WTC11 (cell line): ENCODE measurements at regions not wholly inside any gene's neighbourhood (a gene's known extent, or its start where the extent isn't known, plus 50 kb on each side); places are given as distances from the start of the nearest gene placed in this dataset.

Source experiments
- ATAC-seq: fragments of 200-7000 bp; cut with Tn5 transposase; 2 replicates; pipeline ENCODE4 v1.10.0; 2021; ENCODE audit warnings: mild to moderate bottlenecking, moderate library complexity
- CTCF ChIA-PET: fragments of 300-600 bp; sonication (Branson Sonifier 250); formaldehyde crosslinking; loops from one replicate; lab custom pipeline; 2021; ENCODE audit warnings: antibody characterized with exemption; lab: Charles Lee
- POLR2A ChIA-PET: fragments of 350-600 bp; sonication (Branson Sonifier 250); formaldehyde crosslinking; loops from one replicate; lab custom pipeline; 2021; ENCODE audit warnings: antibody characterized with exemption; lab: Charles Lee
- DNase-seq: peaks from one replicate; pipeline ENCODE4 v3.0.0; 2021; ENCODE audit warnings: low spot score
- H3K27ac Mint-ChIP-seq: 2 replicates; pipeline ENCODE4 v1.8.0; 2021; ENCODE audit warnings: mixed read lengths
- H3K27me3 Mint-ChIP-seq: 2 replicates; pipeline ENCODE4 v1.8.0; 2021; ENCODE audit warnings: low read depth, mild to moderate bottlenecking, moderate library complexity, mixed read lengths
- H3K36me3 Mint-ChIP-seq: 2 replicates; pipeline ENCODE4 v1.8.0; 2021; ENCODE audit warnings: mixed read lengths
- H3K4me1 Mint-ChIP-seq: 2 replicates; pipeline ENCODE4 v1.8.0; 2022; ENCODE audit warnings: mixed read lengths
- H3K4me3 Mint-ChIP-seq: 2 replicates; pipeline ENCODE4 v1.8.0; 2021; ENCODE audit warnings: mild to moderate bottlenecking, moderate library complexity, mixed read lengths
- H3K9me3 Mint-ChIP-seq: 2 replicates; pipeline ENCODE4 v1.8.0; 2021; ENCODE audit warnings: mixed read lengths
- ATF1 ChIP-seq: sonication (generic); formaldehyde crosslinking; IDR thresholded peaks from 2 replicates; pipeline ENCODE4 v1.8.1; 2023; ENCODE audit warnings: mild to moderate bottlenecking, moderate library complexity, missing genetic modification reagents
- CREM ChIP-seq: sonication (generic); formaldehyde crosslinking; IDR thresholded peaks from 2 replicates; pipeline ENCODE4 v1.8.1; 2022; ENCODE audit warnings: mild to moderate bottlenecking, missing genetic modification reagents, moderate library complexity
- FOXJ3 ChIP-seq: sonication (generic); formaldehyde crosslinking; IDR thresholded peaks from 2 replicates; pipeline ENCODE4 v1.9.0; 2021; ENCODE audit warnings: missing genetic modification reagents, mild to moderate bottlenecking, borderline replicate concordance
- GABPB1 ChIP-seq: sonication (generic); formaldehyde crosslinking; IDR thresholded peaks from 2 replicates; pipeline ENCODE4 v1.8.1; 2023; ENCODE audit warnings: mild to moderate bottlenecking, missing genetic modification reagents
- IRF2 ChIP-seq: sonication (generic); formaldehyde crosslinking; IDR thresholded peaks from 2 replicates; pipeline ENCODE4 v1.8.0; 2022; ENCODE audit warnings: low read depth, missing genetic modification reagents, borderline replicate concordance
- MXD4 ChIP-seq: fragments of 250-450 bp; sonication (Bioruptor Pico); IDR thresholded peaks from 2 replicates; pipeline ENCODE4 v1.8.0; 2021; ENCODE audit warnings: mild to moderate bottlenecking, moderate library complexity, borderline replicate concordance
- NFE2L1 ChIP-seq: sonication (generic); formaldehyde crosslinking; IDR thresholded peaks from 2 replicates; pipeline ENCODE4 v1.8.1; 2023; ENCODE audit warnings: missing genetic modification reagents
- TEAD1 ChIP-seq: sonication (generic); formaldehyde crosslinking; IDR thresholded peaks from 2 replicates; pipeline ENCODE4 v1.8.0; 2022; ENCODE audit warnings: mild to moderate bottlenecking, missing genetic modification reagents
- TEAD4 ChIP-seq: sonication (generic); formaldehyde crosslinking; IDR thresholded peaks from 2 replicates; pipeline ENCODE4 v1.8.0; 2022; ENCODE audit warnings: mild to moderate bottlenecking, missing genetic modification reagents
- ZBTB21 ChIP-seq: sonication (generic); formaldehyde crosslinking; IDR thresholded peaks from 2 replicates; pipeline ENCODE4 v1.8.1; 2023; ENCODE audit warnings: mild to moderate bottlenecking, missing genetic modification reagents, borderline replicate concordance
- TF ChIP-seq, protein P1 (sequence below): sonication (generic); formaldehyde crosslinking; IDR thresholded peaks from 2 replicates; pipeline ENCODE4 v1.8.1; 2023; ENCODE audit warnings: mild to moderate bottlenecking, missing genetic modification reagents
- TF ChIP-seq, protein P2 (sequence below): sonication (generic); formaldehyde crosslinking; IDR thresholded peaks from 2 replicates; pipeline ENCODE4 v1.8.1; 2023; ENCODE audit warnings: mild to moderate bottlenecking, missing genetic modification reagents, borderline replicate concordance
- TF ChIP-seq, protein P3 (sequence below): fragments of 250-450 bp; sonication (Bioruptor Pico); IDR thresholded peaks from 2 replicates; pipeline ENCODE4 v1.9.0; 2021; ENCODE audit warnings: mild to moderate bottlenecking
- TF ChIP-seq, protein P4 (sequence below): sonication (generic); formaldehyde crosslinking; conservative IDR thresholded peaks from 2 replicates; pipeline ENCODE4 v1.8.1; 2022; ENCODE audit warnings: mild to moderate bottlenecking, missing genetic modification reagents
- TF ChIP-seq, protein P5 (sequence below): sonication (generic); formaldehyde crosslinking; IDR thresholded peaks from 2 replicates; pipeline ENCODE4 v1.8.0; 2023; ENCODE audit warnings: missing genetic modification reagents
- TF ChIP-seq, protein P6 (sequence below): sonication (generic); formaldehyde crosslinking; IDR thresholded peaks from 2 replicates; pipeline ENCODE4 v1.8.1; 2022; ENCODE audit warnings: low read depth, missing genetic modification reagents, borderline replicate concordance

DNA sequence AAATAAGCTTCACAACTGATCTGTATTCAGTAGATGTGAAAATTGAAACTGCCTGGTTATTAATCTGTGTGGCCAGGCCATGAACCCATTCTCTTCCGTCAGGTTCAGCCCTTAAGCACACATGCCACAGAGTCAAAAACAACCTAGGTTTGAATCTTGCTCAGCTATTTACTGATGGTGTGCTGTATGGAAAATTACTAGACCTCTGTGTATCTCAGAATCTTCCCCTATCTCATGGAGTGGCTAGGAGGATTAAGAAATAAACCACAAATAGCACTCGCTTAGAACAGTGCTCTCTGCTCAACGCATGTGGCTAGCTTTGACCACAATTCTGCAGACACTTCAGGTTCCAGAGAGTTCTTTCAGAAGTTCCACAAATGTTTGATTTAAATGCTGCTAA, 240.7 kb upstream of the PLEKHG7 start (continued):
- TF ChIP-seq, protein P1, sequence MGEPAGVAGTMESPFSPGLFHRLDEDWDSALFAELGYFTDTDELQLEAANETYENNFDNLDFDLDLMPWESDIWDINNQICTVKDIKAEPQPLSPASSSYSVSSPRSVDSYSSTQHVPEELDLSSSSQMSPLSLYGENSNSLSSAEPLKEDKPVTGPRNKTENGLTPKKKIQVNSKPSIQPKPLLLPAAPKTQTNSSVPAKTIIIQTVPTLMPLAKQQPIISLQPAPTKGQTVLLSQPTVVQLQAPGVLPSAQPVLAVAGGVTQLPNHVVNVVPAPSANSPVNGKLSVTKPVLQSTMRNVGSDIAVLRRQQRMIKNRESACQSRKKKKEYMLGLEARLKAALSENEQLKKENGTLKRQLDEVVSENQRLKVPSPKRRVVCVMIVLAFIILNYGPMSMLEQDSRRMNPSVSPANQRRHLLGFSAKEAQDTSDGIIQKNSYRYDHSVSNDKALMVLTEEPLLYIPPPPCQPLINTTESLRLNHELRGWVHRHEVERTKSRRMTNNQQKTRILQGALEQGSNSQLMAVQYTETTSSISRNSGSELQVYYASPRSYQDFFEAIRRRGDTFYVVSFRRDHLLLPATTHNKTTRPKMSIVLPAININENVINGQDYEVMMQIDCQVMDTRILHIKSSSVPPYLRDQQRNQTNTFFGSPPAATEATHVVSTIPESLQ = no peak
- no peak for TF ChIP-seq NFE2L1 (CRISPR knock-in tag)
- TF ChIP-seq, all 79 proteins: peak for 0

DNA sequence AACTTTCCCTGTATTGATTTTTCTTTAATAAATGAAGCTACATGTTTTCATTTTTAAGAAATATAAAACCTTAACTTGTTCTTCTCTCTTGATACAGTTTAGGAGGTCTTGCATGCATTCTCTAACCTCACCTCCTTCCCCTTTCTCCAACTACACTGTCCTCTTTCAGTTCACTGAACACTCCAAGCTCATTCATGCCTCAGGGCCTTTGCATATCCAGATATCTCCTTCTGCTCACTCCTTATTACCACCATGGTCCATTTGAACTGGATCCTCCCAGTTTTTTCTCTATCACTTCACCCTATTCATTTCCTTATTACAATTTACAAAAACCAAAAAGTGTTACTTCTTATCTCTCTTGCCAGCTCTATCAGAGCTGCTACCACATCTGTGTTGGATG, 242.9 kb upstream of the PLEKHG7 start:
- no peak for DNase-seq
- H3K4me1 Mint-ChIP-seq = peaks cover 25% of the 10 kb centered on the region
- H3K9me3 Mint-ChIP-seq = peaks cover 27% of the 10 kb centered on the region
- TF ChIP-seq ATF1 (no peak), FOXJ3 (CRISPR knock-in tag) (no peak), GABPB1 (CRISPR knock-in tag) (no peak), ZBTB21 (no peak), TEAD1 (CRISPR knock-in tag) (no peak), TEAD4 (CRISPR knock-in tag) (no peak), IRF2 (CRISPR knock-in tag) (no peak), CREM (no peak), MXD4 (CRISPR knock-in tag) (no peak)
- TF ChIP-seq, protein P2, sequence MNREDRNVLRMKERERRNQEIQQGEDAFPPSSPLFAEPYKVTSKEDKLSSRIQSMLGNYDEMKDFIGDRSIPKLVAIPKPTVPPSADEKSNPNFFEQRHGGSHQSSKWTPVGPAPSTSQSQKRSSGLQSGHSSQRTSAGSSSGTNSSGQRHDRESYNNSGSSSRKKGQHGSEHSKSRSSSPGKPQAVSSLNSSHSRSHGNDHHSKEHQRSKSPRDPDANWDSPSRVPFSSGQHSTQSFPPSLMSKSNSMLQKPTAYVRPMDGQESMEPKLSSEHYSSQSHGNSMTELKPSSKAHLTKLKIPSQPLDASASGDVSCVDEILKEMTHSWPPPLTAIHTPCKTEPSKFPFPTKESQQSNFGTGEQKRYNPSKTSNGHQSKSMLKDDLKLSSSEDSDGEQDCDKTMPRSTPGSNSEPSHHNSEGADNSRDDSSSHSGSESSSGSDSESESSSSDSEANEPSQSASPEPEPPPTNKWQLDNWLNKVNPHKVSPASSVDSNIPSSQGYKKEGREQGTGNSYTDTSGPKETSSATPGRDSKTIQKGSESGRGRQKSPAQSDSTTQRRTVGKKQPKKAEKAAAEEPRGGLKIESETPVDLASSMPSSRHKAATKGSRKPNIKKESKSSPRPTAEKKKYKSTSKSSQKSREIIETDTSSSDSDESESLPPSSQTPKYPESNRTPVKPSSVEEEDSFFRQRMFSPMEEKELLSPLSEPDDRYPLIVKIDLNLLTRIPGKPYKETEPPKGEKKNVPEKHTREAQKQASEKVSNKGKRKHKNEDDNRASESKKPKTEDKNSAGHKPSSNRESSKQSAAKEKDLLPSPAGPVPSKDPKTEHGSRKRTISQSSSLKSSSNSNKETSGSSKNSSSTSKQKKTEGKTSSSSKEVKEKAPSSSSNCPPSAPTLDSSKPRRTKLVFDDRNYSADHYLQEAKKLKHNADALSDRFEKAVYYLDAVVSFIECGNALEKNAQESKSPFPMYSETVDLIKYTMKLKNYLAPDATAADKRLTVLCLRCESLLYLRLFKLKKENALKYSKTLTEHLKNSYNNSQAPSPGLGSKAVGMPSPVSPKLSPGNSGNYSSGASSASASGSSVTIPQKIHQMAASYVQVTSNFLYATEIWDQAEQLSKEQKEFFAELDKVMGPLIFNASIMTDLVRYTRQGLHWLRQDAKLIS (CRISPR knock-in tag) = no peak
- TF ChIP-seq, protein P3, sequence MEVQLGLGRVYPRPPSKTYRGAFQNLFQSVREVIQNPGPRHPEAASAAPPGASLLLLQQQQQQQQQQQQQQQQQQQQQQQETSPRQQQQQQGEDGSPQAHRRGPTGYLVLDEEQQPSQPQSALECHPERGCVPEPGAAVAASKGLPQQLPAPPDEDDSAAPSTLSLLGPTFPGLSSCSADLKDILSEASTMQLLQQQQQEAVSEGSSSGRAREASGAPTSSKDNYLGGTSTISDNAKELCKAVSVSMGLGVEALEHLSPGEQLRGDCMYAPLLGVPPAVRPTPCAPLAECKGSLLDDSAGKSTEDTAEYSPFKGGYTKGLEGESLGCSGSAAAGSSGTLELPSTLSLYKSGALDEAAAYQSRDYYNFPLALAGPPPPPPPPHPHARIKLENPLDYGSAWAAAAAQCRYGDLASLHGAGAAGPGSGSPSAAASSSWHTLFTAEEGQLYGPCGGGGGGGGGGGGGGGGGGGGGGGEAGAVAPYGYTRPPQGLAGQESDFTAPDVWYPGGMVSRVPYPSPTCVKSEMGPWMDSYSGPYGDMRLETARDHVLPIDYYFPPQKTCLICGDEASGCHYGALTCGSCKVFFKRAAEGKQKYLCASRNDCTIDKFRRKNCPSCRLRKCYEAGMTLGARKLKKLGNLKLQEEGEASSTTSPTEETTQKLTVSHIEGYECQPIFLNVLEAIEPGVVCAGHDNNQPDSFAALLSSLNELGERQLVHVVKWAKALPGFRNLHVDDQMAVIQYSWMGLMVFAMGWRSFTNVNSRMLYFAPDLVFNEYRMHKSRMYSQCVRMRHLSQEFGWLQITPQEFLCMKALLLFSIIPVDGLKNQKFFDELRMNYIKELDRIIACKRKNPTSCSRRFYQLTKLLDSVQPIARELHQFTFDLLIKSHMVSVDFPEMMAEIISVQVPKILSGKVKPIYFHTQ (CRISPR knock-in tag) = no peak
- TF ChIP-seq, protein P4, sequence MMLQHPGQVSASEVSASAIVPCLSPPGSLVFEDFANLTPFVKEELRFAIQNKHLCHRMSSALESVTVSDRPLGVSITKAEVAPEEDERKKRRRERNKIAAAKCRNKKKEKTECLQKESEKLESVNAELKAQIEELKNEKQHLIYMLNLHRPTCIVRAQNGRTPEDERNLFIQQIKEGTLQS (CRISPR knock-in tag) = no peak
- TF ChIP-seq, protein P5, sequence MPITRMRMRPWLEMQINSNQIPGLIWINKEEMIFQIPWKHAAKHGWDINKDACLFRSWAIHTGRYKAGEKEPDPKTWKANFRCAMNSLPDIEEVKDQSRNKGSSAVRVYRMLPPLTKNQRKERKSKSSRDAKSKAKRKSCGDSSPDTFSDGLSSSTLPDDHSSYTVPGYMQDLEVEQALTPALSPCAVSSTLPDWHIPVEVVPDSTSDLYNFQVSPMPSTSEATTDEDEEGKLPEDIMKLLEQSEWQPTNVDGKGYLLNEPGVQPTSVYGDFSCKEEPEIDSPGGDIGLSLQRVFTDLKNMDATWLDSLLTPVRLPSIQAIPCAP = no peak
- TF ChIP-seq, protein P6, sequence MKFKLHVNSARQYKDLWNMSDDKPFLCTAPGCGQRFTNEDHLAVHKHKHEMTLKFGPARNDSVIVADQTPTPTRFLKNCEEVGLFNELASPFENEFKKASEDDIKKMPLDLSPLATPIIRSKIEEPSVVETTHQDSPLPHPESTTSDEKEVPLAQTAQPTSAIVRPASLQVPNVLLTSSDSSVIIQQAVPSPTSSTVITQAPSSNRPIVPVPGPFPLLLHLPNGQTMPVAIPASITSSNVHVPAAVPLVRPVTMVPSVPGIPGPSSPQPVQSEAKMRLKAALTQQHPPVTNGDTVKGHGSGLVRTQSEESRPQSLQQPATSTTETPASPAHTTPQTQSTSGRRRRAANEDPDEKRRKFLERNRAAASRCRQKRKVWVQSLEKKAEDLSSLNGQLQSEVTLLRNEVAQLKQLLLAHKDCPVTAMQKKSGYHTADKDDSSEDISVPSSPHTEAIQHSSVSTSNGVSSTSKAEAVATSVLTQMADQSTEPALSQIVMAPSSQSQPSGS (CRISPR knock-in tag) = no peak
- TF ChIP-seq, all 79 proteins: peak for 0
- Mint-ChIP-seq H3K36me3 (peaks cover 9% of the 10 kb centered on the region), H3K27me3 (no peaks in the 10 kb centered on the region), H3K27ac (no peak overlapping the region), H3K4me3 (no peak overlapping the region)
- CTCF ChIA-PET = no interaction called here
- POLR2A ChIA-PET = no interaction called here
- ATAC-seq = no peak
